IMR-90 (cell line): ENCODE measurements at regions not wholly inside any gene's neighbourhood (a gene's known extent, or its start where the extent isn't known, plus 50 kb on each side); places are given as distances from the start of the nearest gene placed in this dataset.

Source experiments
- ATAC-seq: fragments of 200-7000 bp; cut with Tn5 transposase; 2 replicates; pipeline ENCODE4 v1.9.1; 2020; ENCODE audit warnings: low read depth, mild to moderate bottlenecking, moderate library complexity
- BruUV-seq: library from RNA; stranded (reverse); fragments of 400-500 nt; replicated peaks from 2 replicates; lab custom pipeline; 2021; lab: Mats Ljungman, UMichigan
- CTCF ChIA-PET: fragments of 300-600 bp; formaldehyde crosslinking; extraction: SDS; loops from one replicate; lab custom pipeline; 2021; ENCODE audit warnings: antibody characterized with exemption; lab: Yijun Ruan, JAX
- POLR2A ChIA-PET: fragments of 300-600 bp; sonication (Branson Sonifier 250); formaldehyde crosslinking; loops from one replicate; lab custom pipeline; 2022; ENCODE audit warnings: antibody characterized with exemption; ENCODE audit not compliant: unreplicated experiment; lab: Charles Lee
- DNase-seq: peaks from one replicate; pipeline ENCODE4 v3.0.0; 2013
- H2AFZ ChIP-seq: replicated peaks from 2 replicates; pipeline ENCODE3; 2013; ENCODE audit warnings: low read length, mild to moderate bottlenecking; ENCODE audit not compliant: poor library complexity
- H2AK5ac ChIP-seq: 2 replicates; pipeline ENCODE4 v1.6.1; 2013; ENCODE audit warnings: low read depth, low read length, inconsistent platforms
- H2AK9ac ChIP-seq: replicated peaks from 2 replicates; pipeline ENCODE3; 2013; ENCODE audit warnings: mild to moderate bottlenecking, low read depth, low read length, moderate library complexity; ENCODE audit not compliant: poor library complexity
- H2BK120ac ChIP-seq: 2 replicates; pipeline ENCODE4 v1.6.1; 2013; ENCODE audit warnings: low read depth, low read length, inconsistent platforms
- H2BK15ac ChIP-seq: 3 replicates; pipeline ENCODE4 v1.6.1; 2013; ENCODE audit warnings: low read depth, low read length, inconsistent platforms
- H2BK20ac ChIP-seq: 2 replicates; pipeline ENCODE4 v1.6.1; 2013; ENCODE audit warnings: low read depth, mild to moderate bottlenecking, inconsistent platforms, low read length, moderate library complexity
- H2BK5ac ChIP-seq: 2 replicates; pipeline ENCODE4 v1.6.1; 2013; ENCODE audit warnings: mild to moderate bottlenecking, low read depth, low read length, inconsistent platforms; ENCODE audit not compliant: poor library complexity, severe bottlenecking
- H3K14ac ChIP-seq: replicated peaks from 2 replicates; pipeline ENCODE4 v1.6.1; 2013; ENCODE audit warnings: low read depth, low read length, inconsistent platforms
- H3K18ac ChIP-seq: 2 replicates; pipeline ENCODE4 v1.6.1; 2013; ENCODE audit warnings: low read depth, low read length, control low read depth
- H3K23ac ChIP-seq: 2 replicates; pipeline ENCODE4 v1.6.1; 2013; ENCODE audit warnings: low read depth, low read length, inconsistent platforms
- H3K27ac ChIP-seq: 2 replicates; pipeline ENCODE4 v1.5.1; 2013; ENCODE audit warnings: mild to moderate bottlenecking, control low read depth, low read length; ENCODE audit not compliant: insufficient read depth
- H3K27me3 ChIP-seq: 2 replicates; pipeline ENCODE4 v1.6.1; 2013; ENCODE audit warnings: low read length; ENCODE audit not compliant: control insufficient read depth, insufficient read depth
- H3K36me3 ChIP-seq: 2 replicates; pipeline ENCODE4 v1.6.1; 2013; ENCODE audit warnings: low read length, mixed read lengths; ENCODE audit not compliant: control insufficient read depth, insufficient read depth
- H3K4ac ChIP-seq: 2 replicates; pipeline ENCODE4 v1.6.1; 2013; ENCODE audit warnings: low read depth, low read length, inconsistent platforms
- H3K4me1 ChIP-seq: 2 replicates; pipeline ENCODE4 v1.6.1; 2013; ENCODE audit warnings: low read length, mixed read lengths; ENCODE audit not compliant: control insufficient read depth, insufficient read depth
- H3K4me2 ChIP-seq: 2 replicates; pipeline ENCODE4 v1.6.1; 2013; ENCODE audit warnings: low read depth, mild to moderate bottlenecking, control low read depth, low read length, moderate library complexity
- H3K4me3 ChIP-seq: 2 replicates; pipeline ENCODE4 v1.5.1; 2013; ENCODE audit warnings: low read depth, mild to moderate bottlenecking, control low read depth, low read length, moderate library complexity; ENCODE audit not compliant: insufficient read depth
- H3K56ac ChIP-seq: 2 replicates; pipeline ENCODE4 v1.6.1; 2013; ENCODE audit warnings: low read length, inconsistent platforms; ENCODE audit not compliant: insufficient read depth; ENCODE audit errors: extremely low read depth
- H3K79me1 ChIP-seq, 2 experiments: 2 replicates each; pipeline ENCODE4 v1.6.1; 2013; ENCODE audit warnings: low read length in 2 of 2, inconsistent platforms in 1 of 2, low read depth in 1 of 2
- H3K9ac ChIP-seq: 2 replicates; pipeline ENCODE4 v1.6.1; 2013; ENCODE audit warnings: low read depth, low read length, control low read depth
- H3K9me1 ChIP-seq: 2 replicates; pipeline ENCODE4 v1.6.1; 2013; ENCODE audit warnings: low read length, inconsistent platforms; ENCODE audit not compliant: insufficient read depth
- H3K9me3 ChIP-seq: 2 replicates; pipeline ENCODE4 v1.6.1; 2013; ENCODE audit warnings: low read length; ENCODE audit not compliant: control insufficient read depth, insufficient read depth
- H4K20me1 ChIP-seq: 2 replicates; pipeline ENCODE4 v1.6.1; 2013; ENCODE audit warnings: low read length, inconsistent platforms; ENCODE audit not compliant: insufficient read depth
- H4K5ac ChIP-seq: 2 replicates; pipeline ENCODE4 v1.6.1; 2013; ENCODE audit warnings: mild to moderate bottlenecking, low read depth, low read length, control low read depth
- H4K8ac ChIP-seq, 2 experiments: 2 replicates each; pipeline ENCODE4 v1.6.1; 2013; ENCODE audit warnings: low read depth in 2 of 2, low read length in 2 of 2, control low read depth in 1 of 2, inconsistent platforms in 1 of 2
- H4K91ac ChIP-seq: 2 replicates; pipeline ENCODE4 v1.6.1; 2013; ENCODE audit warnings: low read depth, low read length, inconsistent platforms; ENCODE audit not compliant: insufficient read depth
- MAFK ChIP-seq: IDR thresholded peaks from 2 replicates; pipeline ENCODE4 v1.6.1; 2012; ENCODE audit warnings: low read depth, low read length, improper control_type of control experiment
- WGBS, 2 experiments: methylation state at CpG; one replicate each; pipeline versions ENCODE4 v1.1.5 to v1.1.7; 2013; ENCODE audit warnings: missing lambda C conversion rate in 2 of 2; ENCODE audit not compliant: insufficient read length in 1 of 2; ENCODE audit errors: extremely low coverage in 2 of 2; 5-methylcytosine and 5-hydroxymethylcytosine counted together
- dilution Hi-C: fragments of 300-500 bp; cut with HindIII; formaldehyde crosslinking; loops from one replicate; pipeline ENCODE4 v1.14.3; 2018; ENCODE audit warnings: low sequenced_read_pairs; ENCODE audit not compliant: unreplicated experiment
- in situ Hi-C: fragments of 300-500 bp; cut with MboI; formaldehyde crosslinking; loops from 3 replicates; pipeline ENCODE4 v1.14.3; 2019; ENCODE audit warnings: low sequenced_read_pairs, inconsistent platforms, mixed read lengths
- intact Hi-C: fragments of 100-400 bp; cut with micrococcal nuclease; formaldehyde crosslinking; loops from 2 replicates; pipeline ENCODE4 v1.10.0; 2022
- TF ChIP-seq, protein P1 (sequence below): fragments of 150-350 bp; IDR thresholded peaks from 2 replicates; pipeline ENCODE4 v1.6.1; 2017; ENCODE audit warnings: mild to moderate bottlenecking, antibody characterized with exemption, low read length, low read depth

DNA sequence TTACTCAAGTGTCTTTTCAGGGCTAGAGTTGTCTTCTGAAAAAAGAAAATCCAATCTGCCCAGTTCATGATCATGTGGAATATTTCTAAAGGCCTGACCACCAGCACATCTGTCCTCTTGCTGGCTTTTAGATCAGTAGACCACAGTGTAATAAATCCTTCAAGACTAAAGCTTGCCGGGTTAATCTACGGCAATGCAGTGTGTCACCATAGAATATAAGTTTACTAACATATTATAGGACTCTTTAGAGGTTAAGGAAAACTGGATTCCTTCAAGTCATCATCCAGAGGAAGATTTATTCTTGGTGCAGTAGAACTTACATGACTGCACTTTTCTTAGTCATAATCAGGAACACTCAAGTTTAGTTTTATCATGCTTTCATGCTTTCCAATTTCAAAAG lies 349.5 kb downstream of the SEMA3D start:
- H3K9ac ChIP-seq = no peak overlapping the region
- TF ChIP-seq, protein P1, sequence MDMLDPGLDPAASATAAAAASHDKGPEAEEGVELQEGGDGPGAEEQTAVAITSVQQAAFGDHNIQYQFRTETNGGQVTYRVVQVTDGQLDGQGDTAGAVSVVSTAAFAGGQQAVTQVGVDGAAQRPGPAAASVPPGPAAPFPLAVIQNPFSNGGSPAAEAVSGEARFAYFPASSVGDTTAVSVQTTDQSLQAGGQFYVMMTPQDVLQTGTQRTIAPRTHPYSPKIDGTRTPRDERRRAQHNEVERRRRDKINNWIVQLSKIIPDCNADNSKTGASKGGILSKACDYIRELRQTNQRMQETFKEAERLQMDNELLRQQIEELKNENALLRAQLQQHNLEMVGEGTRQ = no peak
- no peak for TF ChIP-seq MAFK
- no peak overlapping the region for H3K4ac ChIP-seq
- CTCF ChIA-PET = no interaction called here
- in situ Hi-C loops = no loop called here
- H3K79me1 ChIP-seq = no peaks in the 10 kb centered on the region
- H2BK15ac ChIP-seq = no peak overlapping the region
- WGBS, 2 experiments = no CpG with 5 or more reads among the region's 2 CpGs
- no peak overlapping the region for H3K4me2 ChIP-seq
- H4K91ac ChIP-seq = no peak overlapping the region
- H4K5ac ChIP-seq = no peak overlapping the region
- no peak for DNase-seq
- H3K27ac ChIP-seq = no peak overlapping the region
- no peak overlapping the region for H2AFZ ChIP-seq
- H2BK120ac ChIP-seq = no peak overlapping the region
- no peak overlapping the region for H3K14ac ChIP-seq
- no peak overlapping the region for H3K18ac ChIP-seq
- no peak overlapping the region for H3K23ac ChIP-seq
- intact Hi-C loops = no loop called here
- H3K9me3 ChIP-seq = no peaks in the 10 kb centered on the region
- ATAC-seq = no peak
- POLR2A ChIA-PET = no interaction called here
- H3K4me3 ChIP-seq = no peak overlapping the region
- BruUV-seq = no TSS peak
- no peak overlapping the region for H4K8ac ChIP-seq
- H3K4me1 ChIP-seq = no peaks in the 10 kb centered on the region
- no peak overlapping the region for H2BK5ac ChIP-seq
- no peak overlapping the region for H2AK9ac ChIP-seq
- H3K27me3 ChIP-seq = no peaks in the 10 kb centered on the region
- no peaks in the 10 kb centered on the region for H3K36me3 ChIP-seq
- dilution Hi-C loops = no loop called here
- H2AK5ac ChIP-seq = no peak overlapping the region
- no peak overlapping the region for H2BK20ac ChIP-seq
- H3K56ac ChIP-seq = no peak overlapping the region
- no peaks in the 10 kb centered on the region for H3K9me1 ChIP-seq
- no peaks in the 10 kb centered on the region for H4K20me1 ChIP-seq
